ENCODE measurements at regions not wholly inside any gene's neighbourhood (a gene's known extent, or its start where the extent isn't known, plus 50 kb on each side); places are given as distances from the start of the nearest gene placed in this dataset.

- no peak for DNase-seq
- no peak overlapping the region for H3K9ac ChIP-seq (ENCODE audit: low read length)
- CTCF ChIA-PET: no interaction called here
- no peak overlapping the region for H2AFZ ChIP-seq (ENCODE audit: low read length)
- H3K4me1 ChIP-seq (ENCODE audit: insufficient read depth, low read length): no peaks in the 10 kb centered on the region
- POLR2A ChIA-PET (ENCODE audit: unreplicated experiment): no interaction called here
- no peak overlapping the region for H3K4me3 ChIP-seq (ENCODE audit: low read length)
- no peaks in the 10 kb centered on the region for H3K36me3 ChIP-seq (ENCODE audit: low read depth, low read length)
- H3K9me2 ChIP-seq (replicated peaks; ENCODE audit: low read length): no peaks in the 10 kb centered on the region
- no peak for ATAC-seq
- no peak overlapping the region for H3K27ac ChIP-seq (ENCODE audit: low read length)
- no peak for TF ChIP-seq EZH2phosphoT487 (IDR thresholded peaks at IDR 0.05; ENCODE audit: borderline replicate concordance, low read length)
- no peak for TF ChIP-seq CTCF (conservative IDR thresholded peaks at IDR 0.05; ENCODE audit: low read depth, low read length)
- intact Hi-C loops (cut with micrococcal nuclease): no loop called here
- no peak overlapping the region for H3K4me2 ChIP-seq (ENCODE audit: low read length)
- no peaks in the 10 kb centered on the region for H3K9me3 ChIP-seq (ENCODE audit: low read length)
- H3F3A ChIP-seq (ENCODE audit: low read length, unreplicated experiment): no peaks in the 10 kb centered on the region
- no peaks in the 10 kb centered on the region for H3K79me2 ChIP-seq (ENCODE audit: low read length)
- no peaks in the 10 kb centered on the region for H4K20me1 ChIP-seq (ENCODE audit: low read length)
- H3K27me3 ChIP-seq (ENCODE audit: low read length): no peaks in the 10 kb centered on the region
- no TSS peak for BruUV-seq (replicated peaks)
Observed at GRCh38 chr3:118791246-118791645, 243.4 kb downstream of the IGSF11 start.

- no peaks in the 10 kb centered on the region for H3K36me3 ChIP-seq (ENCODE audit: low read depth, low read length)
- no peak for ATAC-seq
- no peak for DNase-seq
- H3K27ac ChIP-seq (ENCODE audit: low read length): no peak overlapping the region
- no peaks in the 10 kb centered on the region for H3F3A ChIP-seq (ENCODE audit: low read length, unreplicated experiment)
- H4K20me1 ChIP-seq (ENCODE audit: low read length): no peaks in the 10 kb centered on the region
- H3K4me3 ChIP-seq (ENCODE audit: low read length): no peak overlapping the region
- TF ChIP-seq EZH2phosphoT487 (IDR thresholded peaks at IDR 0.05; ENCODE audit: borderline replicate concordance, low read length) (no peak), CTCF (conservative IDR thresholded peaks at IDR 0.05; ENCODE audit: low read depth, low read length) (no peak), EZH2 (IDR thresholded peaks at IDR 0.05; ENCODE audit: low read length, unreplicated experiment) (no peak)
- H3K4me1 ChIP-seq (ENCODE audit: insufficient read depth, low read length): no peaks in the 10 kb centered on the region
- H3K79me2 ChIP-seq (ENCODE audit: low read length): no peaks in the 10 kb centered on the region
- no TSS peak for BruUV-seq (replicated peaks)
- H3K9me2 ChIP-seq (replicated peaks; ENCODE audit: low read length): no peaks in the 10 kb centered on the region
- POLR2A ChIA-PET (ENCODE audit: unreplicated experiment): no interaction called here
- H3K9me3 ChIP-seq (ENCODE audit: low read length): no peaks in the 10 kb centered on the region
- no peaks in the 10 kb centered on the region for H3K27me3 ChIP-seq (ENCODE audit: low read length)
- H3K9ac ChIP-seq (ENCODE audit: low read length): no peak overlapping the region
- intact Hi-C loops (cut with micrococcal nuclease): no loop called here
- no peak overlapping the region for H3K4me2 ChIP-seq (ENCODE audit: low read length)
- CTCF ChIA-PET: no interaction called here
- no peak overlapping the region for H2AFZ ChIP-seq (ENCODE audit: low read length)
Observed at GRCh38 chr3:118792191-118792590, 242.5 kb downstream of the IGSF11 start.

GRCh38 chr3:118793176-118793575 is 241.5 kb downstream of the IGSF11 start:
- CTCF ChIA-PET: no interaction called here
- Histone ChIP-seq H3K36me3 (ENCODE audit: low read depth, low read length) (no peaks in the 10 kb centered on the region), H3K4me3 (ENCODE audit: low read length) (no peak overlapping the region), H3K27me3 (ENCODE audit: low read length) (no peaks in the 10 kb centered on the region), H3K27ac (ENCODE audit: low read length) (no peak overlapping the region), H3F3A (ENCODE audit: low read length, unreplicated experiment) (no peaks in the 10 kb centered on the region), H3K4me1 (ENCODE audit: insufficient read depth, low read length) (no peaks in the 10 kb centered on the region), H4K20me1 (ENCODE audit: low read length) (no peaks in the 10 kb centered on the region), H2AFZ (ENCODE audit: low read length) (no peak overlapping the region), H3K9ac (ENCODE audit: low read length) (no peak overlapping the region), H3K9me2 (replicated peaks; ENCODE audit: low read length) (no peaks in the 10 kb centered on the region), H3K79me2 (ENCODE audit: low read length) (no peaks in the 10 kb centered on the region), H3K9me3 (ENCODE audit: low read length) (no peaks in the 10 kb centered on the region), H3K4me2 (ENCODE audit: low read length) (no peak overlapping the region)
- intact Hi-C loops (cut with micrococcal nuclease): no loop called here
- POLR2A ChIA-PET (ENCODE audit: unreplicated experiment): no interaction called here
- BruUV-seq (replicated peaks): no TSS peak
- DNase-seq (no peak), ATAC-seq (no peak)
- TF ChIP-seq CTCF (conservative IDR thresholded peaks at IDR 0.05; ENCODE audit: low read depth, low read length): no peak

All from PC-3 (cell line).